ENCODE measurements at regions not wholly inside any gene's neighbourhood (a gene's known extent, or its start where the extent isn't known, plus 50 kb on each side); places are given as distances from the start of the nearest gene placed in this dataset.
A peak's percentile ranks its signal among the peaks of the same experiment; 100 is the strongest.

DNA sequence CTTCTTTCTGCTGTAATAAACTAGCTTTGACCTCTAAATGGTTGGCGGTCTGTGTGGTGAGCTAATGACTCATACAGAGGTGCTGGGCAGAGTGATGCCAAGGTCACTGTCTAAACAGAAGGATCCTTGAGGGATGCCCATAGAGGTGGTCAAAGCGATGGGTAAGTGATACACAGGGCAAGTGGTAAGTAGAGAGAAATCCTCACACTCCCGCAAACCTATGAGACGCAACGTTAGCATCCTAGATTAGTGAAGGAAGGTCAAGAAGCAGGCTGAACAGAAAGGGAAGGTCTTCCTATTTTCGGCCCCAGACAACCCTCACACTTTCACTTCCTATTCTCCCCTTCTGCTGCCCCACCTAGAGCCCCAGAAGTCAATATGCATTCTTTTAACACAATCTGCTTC is 65.6 kb upstream of the SESN3 start:
- Histone ChIP-seq H3K9ac (ENCODE audit: low read depth in 1 of 2, low read length in 2 of 2) (no peak overlapping the region), H3K9me3 (ENCODE audit: control insufficient read depth in 2 of 2, low read length in 2 of 2) (no peaks in the 10 kb centered on the region), H3K27me3 (ENCODE audit: control insufficient read depth in 2 of 2, insufficient read depth in 2 of 2, low read length in 2 of 2) (no peaks in the 10 kb centered on the region), H3K4me1 (ENCODE audit: control insufficient read depth in 2 of 2, insufficient read depth in 2 of 2, low read length in 2 of 2) (peaks cover 3 to 20% of the 10 kb centered on the region in 2 donors), H3K27ac (ENCODE audit: low read depth in 2 of 2, low read length in 2 of 2) (no peak overlapping the region), H3K4me3 (ENCODE audit: low read length in 2 of 2) (no peak overlapping the region), H3K36me3 (ENCODE audit: control insufficient read depth in 2 of 2, insufficient read depth in 2 of 2, low read length in 2 of 2) (no peaks in the 10 kb centered on the region)

DNA sequence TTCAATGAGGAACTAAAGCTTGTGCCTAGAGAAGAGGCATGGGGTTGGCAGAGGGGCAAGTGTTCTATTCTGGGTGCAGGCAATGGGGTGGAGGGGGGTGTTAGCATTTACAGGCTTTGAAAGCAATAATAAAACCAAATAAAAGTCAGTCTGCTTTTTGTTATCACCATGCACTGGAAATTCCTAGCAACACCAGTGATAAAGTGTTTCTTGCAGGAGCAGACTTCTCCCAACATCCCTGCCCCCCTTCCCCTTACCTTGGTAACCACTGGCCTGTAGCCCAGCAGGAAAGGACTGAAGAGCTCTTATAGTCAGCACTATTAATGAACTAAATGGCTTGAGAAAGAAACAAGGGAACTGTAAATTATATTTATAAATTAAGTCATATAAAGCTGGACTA is 65.2 kb upstream of the SESN3 start:
- Histone ChIP-seq H3K4me3 (ENCODE audit: low read length in 2 of 2) (no peak overlapping the region), H3K4me1 (ENCODE audit: control insufficient read depth in 2 of 2, insufficient read depth in 2 of 2, low read length in 2 of 2) (peaks cover 3 to 21% of the 10 kb centered on the region in 2 donors), H3K9me3 (ENCODE audit: control insufficient read depth in 2 of 2, low read length in 2 of 2) (no peaks in the 10 kb centered on the region), H3K9ac (ENCODE audit: low read depth in 1 of 2, low read length in 2 of 2) (no peak overlapping the region), H3K27ac (ENCODE audit: low read depth in 2 of 2, low read length in 2 of 2) (no peak overlapping the region), H3K36me3 (ENCODE audit: control insufficient read depth in 2 of 2, insufficient read depth in 2 of 2, low read length in 2 of 2) (no peaks in the 10 kb centered on the region), H3K27me3 (ENCODE audit: control insufficient read depth in 2 of 2, insufficient read depth in 2 of 2, low read length in 2 of 2) (no peaks in the 10 kb centered on the region)

DNA sequence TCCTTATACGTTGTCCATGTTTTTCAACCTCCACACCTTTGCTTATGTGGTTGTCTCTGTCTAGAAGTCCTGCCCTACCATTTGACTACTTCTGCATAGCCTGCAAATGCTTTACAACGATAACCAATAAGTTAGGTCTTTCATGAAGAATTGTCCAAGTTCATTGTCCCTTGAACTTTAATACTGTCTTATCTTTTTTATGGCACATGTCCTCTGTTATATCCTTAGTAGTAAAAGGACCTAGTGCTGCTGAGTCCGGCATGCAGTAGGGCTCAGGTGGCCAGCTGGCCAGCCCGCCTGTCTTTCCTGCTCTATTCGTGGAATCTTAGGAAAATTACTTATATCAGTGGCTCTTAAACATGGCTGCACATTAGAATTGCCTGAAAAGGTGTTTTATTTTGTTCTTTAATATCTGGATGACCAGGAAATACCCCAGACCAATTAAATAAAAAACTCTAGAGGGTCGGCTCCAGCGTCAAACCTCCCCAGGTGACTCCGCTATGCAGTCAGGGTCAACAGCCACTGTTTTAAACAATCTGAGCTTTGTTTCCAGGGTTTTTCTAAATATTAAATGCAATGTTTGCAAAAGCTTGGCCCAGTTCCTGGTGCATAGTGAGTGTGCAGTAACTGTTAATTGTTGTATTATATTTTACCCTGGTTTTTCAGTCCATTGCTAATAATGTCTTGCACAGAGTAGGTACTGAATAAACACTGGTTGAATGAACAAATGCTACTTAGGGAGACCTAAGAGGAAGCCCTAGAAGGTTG is 64.6 kb upstream of the SESN3 start:
- no peaks in the 10 kb centered on the region for H3K27me3 ChIP-seq (ENCODE audit: control insufficient read depth in 2 of 2, insufficient read depth in 2 of 2, low read length in 2 of 2)
- H3K9me3 ChIP-seq (ENCODE audit: control insufficient read depth in 2 of 2, low read length in 2 of 2) = no peaks in the 10 kb centered on the region
- peaks cover 3 to 21% of the 10 kb centered on the region in 2 donors for H3K4me1 ChIP-seq (ENCODE audit: control insufficient read depth in 2 of 2, insufficient read depth in 2 of 2, low read length in 2 of 2)
- peak overlapping the region in 1 of 2 donors; percentile 23 for H3K4me3 ChIP-seq (ENCODE audit: low read length in 2 of 2)
- no peak overlapping the region for H3K9ac ChIP-seq (ENCODE audit: low read depth in 1 of 2, low read length in 2 of 2)
- H3K27ac ChIP-seq (ENCODE audit: low read depth in 2 of 2, low read length in 2 of 2) = no peak overlapping the region
- no peaks in the 10 kb centered on the region for H3K36me3 ChIP-seq (ENCODE audit: control insufficient read depth in 2 of 2, insufficient read depth in 2 of 2, low read length in 2 of 2)

DNA sequence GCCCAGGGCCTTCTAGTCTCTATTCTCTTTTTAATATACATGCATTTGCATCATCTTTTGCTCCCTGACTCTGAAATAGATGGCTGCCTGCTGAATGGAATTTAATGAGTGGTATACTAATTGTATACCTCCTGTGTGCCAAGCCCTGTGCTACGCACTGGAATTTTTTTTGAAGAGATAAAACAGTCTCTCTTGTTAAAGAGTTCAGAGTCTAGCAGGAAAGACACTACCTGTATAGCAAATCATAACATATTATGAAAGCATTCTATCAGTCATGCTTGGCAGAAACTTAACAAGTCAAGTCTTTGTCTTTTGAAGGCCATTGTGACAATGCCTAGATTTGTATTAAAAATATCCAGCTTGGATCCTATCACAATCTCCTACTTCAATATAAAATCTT is 63.7 kb upstream of the SESN3 start:
- Histone ChIP-seq H3K4me3 (ENCODE audit: low read length in 2 of 2) (no peak overlapping the region), H3K4me1 (ENCODE audit: control insufficient read depth in 2 of 2, insufficient read depth in 2 of 2, low read length in 2 of 2) (peaks cover 3 to 21% of the 10 kb centered on the region in 2 donors), H3K9me3 (ENCODE audit: control insufficient read depth in 2 of 2, low read length in 2 of 2) (no peaks in the 10 kb centered on the region), H3K27ac (ENCODE audit: low read depth in 2 of 2, low read length in 2 of 2) (no peak overlapping the region), H3K9ac (ENCODE audit: low read depth in 1 of 2, low read length in 2 of 2) (no peak overlapping the region), H3K27me3 (ENCODE audit: control insufficient read depth in 2 of 2, insufficient read depth in 2 of 2, low read length in 2 of 2) (no peaks in the 10 kb centered on the region), H3K36me3 (ENCODE audit: control insufficient read depth in 2 of 2, insufficient read depth in 2 of 2, low read length in 2 of 2) (no peaks in the 10 kb centered on the region)

DNA sequence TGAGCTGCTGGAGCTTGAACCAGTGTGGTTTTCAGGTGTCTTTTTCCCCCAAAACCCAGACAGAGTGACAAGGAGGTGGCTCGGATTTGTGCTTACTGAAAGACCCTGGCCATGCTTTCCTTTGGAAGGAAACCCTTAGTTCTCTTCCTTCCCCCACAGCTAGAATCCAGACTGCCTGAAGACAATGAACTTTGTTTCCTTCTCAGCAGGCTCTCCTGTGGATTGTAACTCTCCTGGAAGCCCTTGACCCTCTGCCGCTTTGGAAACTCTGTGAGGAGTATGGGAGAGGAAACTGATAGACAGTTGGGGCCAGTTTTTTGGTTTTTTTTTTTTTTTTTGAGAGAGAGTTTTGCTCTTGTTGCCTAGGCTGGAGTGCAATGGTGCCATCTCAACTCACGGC is 62.1 kb upstream of the SESN3 start:
- Histone ChIP-seq H3K9ac (ENCODE audit: low read depth in 1 of 2, low read length in 2 of 2) (no peak overlapping the region), H3K27me3 (ENCODE audit: control insufficient read depth in 2 of 2, insufficient read depth in 2 of 2, low read length in 2 of 2) (no peaks in the 10 kb centered on the region), H3K4me1 (ENCODE audit: control insufficient read depth in 2 of 2, insufficient read depth in 2 of 2, low read length in 2 of 2) (peaks cover 3 to 21% of the 10 kb centered on the region in 2 donors), H3K36me3 (ENCODE audit: control insufficient read depth in 2 of 2, insufficient read depth in 2 of 2, low read length in 2 of 2) (no peaks in the 10 kb centered on the region), H3K27ac (ENCODE audit: low read depth in 2 of 2, low read length in 2 of 2) (no peak overlapping the region), H3K9me3 (ENCODE audit: control insufficient read depth in 2 of 2, low read length in 2 of 2) (no peaks in the 10 kb centered on the region), H3K4me3 (ENCODE audit: low read length in 2 of 2) (no peak overlapping the region)

DNA sequence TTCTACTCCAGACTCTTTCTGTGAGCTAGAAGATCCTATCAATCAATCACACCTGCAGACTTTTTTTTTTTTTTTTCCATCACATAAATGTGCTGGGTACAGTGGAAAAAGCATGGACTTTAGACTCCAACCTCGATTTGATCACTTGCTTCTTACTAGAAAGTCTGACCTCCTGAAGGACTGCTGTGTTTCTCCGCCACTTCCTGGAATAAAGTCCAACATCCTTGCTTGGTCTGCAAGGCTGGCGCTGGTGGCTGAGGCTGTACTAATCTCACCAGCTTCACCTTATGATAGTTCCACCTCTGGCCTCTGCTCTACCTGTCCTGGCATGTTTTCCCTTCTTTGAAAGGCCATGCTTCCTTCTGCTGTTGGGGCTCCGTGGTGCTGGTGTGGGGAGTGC is 60.9 kb upstream of the SESN3 start:
- no peak overlapping the region for H3K27ac ChIP-seq (ENCODE audit: low read depth in 2 of 2, low read length in 2 of 2)
- H3K36me3 ChIP-seq (ENCODE audit: control insufficient read depth in 2 of 2, insufficient read depth in 2 of 2, low read length in 2 of 2) = no peaks in the 10 kb centered on the region
- H3K9me3 ChIP-seq (ENCODE audit: control insufficient read depth in 2 of 2, low read length in 2 of 2) = no peaks in the 10 kb centered on the region
- H3K4me1 ChIP-seq (ENCODE audit: control insufficient read depth in 2 of 2, insufficient read depth in 2 of 2, low read length in 2 of 2) = peaks cover 3 to 21% of the 10 kb centered on the region in 2 donors
- no peak overlapping the region for H3K4me3 ChIP-seq (ENCODE audit: low read length in 2 of 2)
- H3K9ac ChIP-seq (ENCODE audit: low read depth in 1 of 2, low read length in 2 of 2) = no peak overlapping the region
- no peaks in the 10 kb centered on the region for H3K27me3 ChIP-seq (ENCODE audit: control insufficient read depth in 2 of 2, insufficient read depth in 2 of 2, low read length in 2 of 2)

DNA sequence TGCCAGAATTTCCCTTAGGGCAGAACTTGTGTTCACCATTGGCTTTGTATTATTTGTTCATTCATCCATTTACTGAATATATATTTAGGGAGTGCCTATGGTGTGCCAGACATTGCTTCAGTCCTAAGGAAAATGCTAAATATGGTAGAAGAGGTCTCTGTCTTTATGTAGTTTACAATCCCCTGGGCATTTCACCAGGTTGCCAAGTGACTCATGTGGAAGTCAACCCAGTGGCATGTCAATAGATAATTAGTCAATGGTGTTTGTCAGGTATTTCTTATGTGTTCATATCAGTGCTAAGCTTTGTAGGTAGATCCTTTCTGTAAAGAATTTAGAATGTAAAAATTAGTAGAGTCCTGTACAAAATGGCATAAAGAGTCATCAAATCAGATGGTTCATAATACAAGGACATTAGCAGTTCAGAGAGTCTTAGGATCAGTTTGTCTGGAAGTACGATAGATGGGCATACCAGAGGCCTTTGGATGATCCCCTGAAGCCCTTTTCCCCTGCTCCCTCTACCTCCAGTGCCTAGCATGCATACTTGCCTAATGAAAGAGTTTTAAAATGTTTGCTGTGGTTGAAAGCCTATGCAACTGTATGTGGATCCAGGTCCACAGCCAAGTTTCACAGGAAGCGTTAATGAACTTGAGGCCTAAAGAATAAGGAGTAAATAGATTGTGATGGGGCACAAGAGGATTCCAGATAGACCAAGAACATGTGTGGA is 58.5 kb upstream of the SESN3 start:
- no peaks in the 10 kb centered on the region for H3K9me3 ChIP-seq (ENCODE audit: control insufficient read depth in 2 of 2, low read length in 2 of 2)
- H3K4me3 ChIP-seq (ENCODE audit: low read length in 2 of 2) = no peak overlapping the region
- H3K27me3 ChIP-seq (ENCODE audit: control insufficient read depth in 2 of 2, insufficient read depth in 2 of 2, low read length in 2 of 2) = no peaks in the 10 kb centered on the region
- peaks cover 3 to 8% of the 10 kb centered on the region in 2 donors for H3K4me1 ChIP-seq (ENCODE audit: control insufficient read depth in 2 of 2, insufficient read depth in 2 of 2, low read length in 2 of 2)
- no peak overlapping the region for H3K27ac ChIP-seq (ENCODE audit: low read depth in 2 of 2, low read length in 2 of 2)
- H3K9ac ChIP-seq (ENCODE audit: low read depth in 1 of 2, low read length in 2 of 2) = no peak overlapping the region
- H3K36me3 ChIP-seq (ENCODE audit: control insufficient read depth in 2 of 2, insufficient read depth in 2 of 2, low read length in 2 of 2) = no peaks in the 10 kb centered on the region

DNA sequence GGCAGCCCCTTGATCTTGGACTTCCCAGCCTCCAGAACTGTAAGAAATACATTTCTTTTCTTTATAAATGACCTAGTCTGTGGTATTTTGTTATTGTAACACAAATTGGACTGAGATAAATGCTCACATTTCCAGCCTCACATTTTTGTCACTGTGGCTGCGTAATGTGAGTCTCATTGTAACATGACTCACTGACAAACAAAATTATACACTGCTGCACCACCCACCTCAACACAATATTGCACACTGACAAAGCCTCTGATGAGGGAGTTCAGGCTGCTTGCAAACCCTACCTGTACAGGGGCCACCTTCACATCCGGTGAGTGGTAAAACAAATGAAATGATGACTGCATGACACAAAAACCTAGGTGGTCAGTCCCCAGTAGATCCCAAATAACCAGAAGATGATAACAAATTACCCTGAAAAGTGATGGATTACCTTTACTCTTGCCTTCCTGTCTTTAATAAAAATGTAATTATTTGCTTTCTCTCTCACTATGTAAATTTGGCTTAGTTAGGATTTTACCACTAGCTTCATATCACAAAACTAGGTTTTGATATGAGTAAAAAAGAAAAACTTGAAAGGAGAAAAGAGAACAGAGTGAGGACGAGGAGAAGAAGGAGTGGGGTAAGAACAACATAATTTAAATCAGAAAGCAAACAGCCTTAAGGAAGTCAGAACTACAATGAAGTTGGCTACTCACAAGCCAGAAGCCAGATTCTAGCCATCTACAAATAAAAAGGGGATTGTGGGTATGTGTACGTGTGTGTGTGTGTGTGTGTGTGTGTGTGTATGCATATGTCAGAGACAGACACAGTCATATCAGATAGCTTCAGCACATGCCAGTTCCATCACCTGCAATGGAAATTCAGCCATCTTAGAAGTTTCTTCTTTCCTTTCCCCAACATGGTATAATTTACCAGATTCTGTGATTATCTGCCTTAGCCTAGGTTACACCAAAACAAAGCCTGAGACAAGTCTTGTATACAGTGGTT is 53.4 kb upstream of the SESN3 start:
- no peaks in the 10 kb centered on the region for H3K36me3 ChIP-seq (ENCODE audit: control insufficient read depth in 2 of 2, insufficient read depth in 2 of 2, low read length in 2 of 2)
- no peaks in the 10 kb centered on the region for H3K27me3 ChIP-seq (ENCODE audit: control insufficient read depth in 2 of 2, insufficient read depth in 2 of 2, low read length in 2 of 2)
- H3K27ac ChIP-seq (ENCODE audit: low read depth in 2 of 2, low read length in 2 of 2) = no peak overlapping the region
- H3K4me3 ChIP-seq (ENCODE audit: low read length in 2 of 2) = no peak overlapping the region
- H3K4me1 ChIP-seq (ENCODE audit: control insufficient read depth in 2 of 2, insufficient read depth in 2 of 2, low read length in 2 of 2) = no peaks in the 10 kb centered on the region
- no peak overlapping the region for H3K9ac ChIP-seq (ENCODE audit: low read depth in 1 of 2, low read length in 2 of 2)
- H3K9me3 ChIP-seq (ENCODE audit: control insufficient read depth in 2 of 2, low read length in 2 of 2) = no peaks in the 10 kb centered on the region

DNA sequence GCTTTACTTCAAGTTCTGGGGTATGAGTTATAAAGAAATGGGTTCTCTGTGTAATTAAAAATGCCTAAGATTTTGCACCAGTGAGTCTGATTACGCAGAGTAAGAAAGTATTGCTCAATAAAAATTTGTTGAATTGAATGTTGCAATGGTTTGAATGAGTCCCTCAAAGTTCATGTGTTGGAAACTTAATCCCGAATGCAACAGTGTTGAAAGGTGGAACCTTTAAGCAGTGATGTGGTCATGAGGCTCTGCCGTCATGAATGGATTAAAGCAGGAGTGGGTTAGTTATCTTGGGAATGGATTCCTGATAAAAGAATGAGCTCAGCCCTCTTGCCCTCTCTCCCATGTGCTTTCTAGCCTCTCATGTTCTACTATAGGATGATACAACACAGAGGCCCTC is 52.6 kb upstream of the SESN3 start:
- Histone ChIP-seq H3K9ac (ENCODE audit: low read depth in 1 of 2, low read length in 2 of 2) (no peak overlapping the region), H3K9me3 (ENCODE audit: control insufficient read depth in 2 of 2, low read length in 2 of 2) (no peaks in the 10 kb centered on the region), H3K36me3 (ENCODE audit: control insufficient read depth in 2 of 2, insufficient read depth in 2 of 2, low read length in 2 of 2) (no peaks in the 10 kb centered on the region), H3K27ac (ENCODE audit: low read depth in 2 of 2, low read length in 2 of 2) (no peak overlapping the region), H3K4me3 (ENCODE audit: low read length in 2 of 2) (no peak overlapping the region), H3K27me3 (ENCODE audit: control insufficient read depth in 2 of 2, insufficient read depth in 2 of 2, low read length in 2 of 2) (no peaks in the 10 kb centered on the region), H3K4me1 (ENCODE audit: control insufficient read depth in 2 of 2, insufficient read depth in 2 of 2, low read length in 2 of 2) (no peaks in the 10 kb centered on the region)

DNA sequence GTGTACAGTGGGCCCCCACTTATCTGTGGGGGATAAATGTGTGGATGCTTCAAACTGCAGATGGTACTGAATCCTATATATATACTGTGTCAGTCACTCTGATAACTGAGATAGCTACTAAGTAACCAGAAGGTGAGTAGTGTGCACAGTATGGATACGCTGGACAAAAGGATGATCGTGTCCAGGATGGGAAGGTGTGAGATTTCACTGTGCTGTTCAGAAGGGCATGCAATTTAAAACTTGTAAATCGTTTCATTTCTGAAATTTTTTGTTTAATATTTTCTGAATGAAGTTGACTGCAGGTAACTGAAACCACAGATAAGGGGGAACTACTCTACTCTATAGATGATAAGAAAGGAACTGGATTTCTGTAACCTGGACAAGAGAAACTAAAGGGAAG is 52.1 kb upstream of the SESN3 start:
- Histone ChIP-seq H3K9me3 (ENCODE audit: control insufficient read depth in 2 of 2, low read length in 2 of 2) (no peaks in the 10 kb centered on the region), H3K27me3 (ENCODE audit: control insufficient read depth in 2 of 2, insufficient read depth in 2 of 2, low read length in 2 of 2) (no peaks in the 10 kb centered on the region), H3K27ac (ENCODE audit: low read depth in 2 of 2, low read length in 2 of 2) (no peak overlapping the region), H3K4me3 (ENCODE audit: low read length in 2 of 2) (no peak overlapping the region), H3K9ac (ENCODE audit: low read depth in 1 of 2, low read length in 2 of 2) (no peak overlapping the region), H3K36me3 (ENCODE audit: control insufficient read depth in 2 of 2, insufficient read depth in 2 of 2, low read length in 2 of 2) (no peaks in the 10 kb centered on the region), H3K4me1 (ENCODE audit: control insufficient read depth in 2 of 2, insufficient read depth in 2 of 2, low read length in 2 of 2) (no peaks in the 10 kb centered on the region)
